T-helper 9 cell (primary cell): ENCODE measurements at regions not wholly inside any gene's neighbourhood (a gene's known extent, or its start where the extent isn't known, plus 50 kb on each side); places are given as distances from the start of the nearest gene placed in this dataset.
"Not testable (repeated sequence)": the region's sequence is repeated elsewhere in the genome, so short reads cannot be mapped to it uniquely, and the experiment has no call there.

ENCODE experiments used
- DNase-seq: peaks from one replicate; pipeline ENCODE4 v3.0.0-alpha.2; 2020

- DNase-seq, result no peak
Observed at GRCh38 chr4:25981749-25982148, 67.7 kb downstream of the SMIM20 start.

- no peak for DNase-seq
Observed at GRCh38 chr4:25982962-25983361, 68.9 kb downstream of the SMIM20 start.

- no peak for DNase-seq
Observed at GRCh38 chr4:25984266-25984665, 70.2 kb downstream of the SMIM20 start.

GRCh38 chr4:25984796-25985195, 70.8 kb downstream of the SMIM20 start:
- DNase-seq, result no peak

- no peak for DNase-seq
Observed at GRCh38 chr4:25986807-25987206, 72.8 kb downstream of the SMIM20 start.

- no peak for DNase-seq
Observed at GRCh38 chr4:25991340-25991739, 77.3 kb downstream of the SMIM20 start.

- no peak for DNase-seq
Observed at GRCh38 chr4:25993395-25994185, 79.6 kb downstream of the SMIM20 start.

GRCh38 chr4:25994577-25994976, 80.6 kb downstream of the SMIM20 start:
- not testable (repeated sequence) for DNase-seq

- no peak for DNase-seq
Observed at GRCh38 chr4:26000274-26000950, 86.4 kb downstream of the SMIM20 start.

GRCh38 chr4:26001413-26001812, 87.4 kb downstream of the SMIM20 start:
- no peak for DNase-seq

- no peak for DNase-seq
Observed at GRCh38 chr4:26001816-26002215, 87.8 kb downstream of the SMIM20 start.

GRCh38 chr4:26003056-26003455, 89.0 kb downstream of the SMIM20 start:
- no peak for DNase-seq

GRCh38 chr4:26004290-26004689, 90.3 kb downstream of the SMIM20 start:
- DNase-seq, result no peak

- no peak for DNase-seq
Observed at GRCh38 chr4:26005764-26006163, 91.7 kb downstream of the SMIM20 start.

- no peak for DNase-seq
Observed at GRCh38 chr4:26008737-26009136, 94.7 kb downstream of the SMIM20 start.

GRCh38 chr4:26009502-26009901, 95.5 kb downstream of the SMIM20 start:
- DNase-seq, result no peak

- DNase-seq, result no peak
Observed at GRCh38 chr4:26010304-26010703, 96.3 kb downstream of the SMIM20 start.

GRCh38 chr4:26013629-26014028, 99.6 kb downstream of the SMIM20 start:
- DNase-seq, result no peak

GRCh38 chr4:26015133-26015651, 101.2 kb downstream of the SMIM20 start:
- no peak for DNase-seq

GRCh38 chr4:26015906-26016305, 101.9 kb downstream of the SMIM20 start:
- DNase-seq, result no peak

GRCh38 chr4:26017531-26017930, 103.5 kb downstream of the SMIM20 start:
- DNase-seq, result no peak

- not testable (repeated sequence) for DNase-seq
Observed at GRCh38 chr4:26017961-26018700, 104.1 kb downstream of the SMIM20 start.

GRCh38 chr4:26020083-26020668, 106.2 kb downstream of the SMIM20 start:
- no peak for DNase-seq
